IMR-90 (cell line): ENCODE measurements at regions not wholly inside any gene's neighbourhood (a gene's known extent, or its start where the extent isn't known, plus 50 kb on each side); places are given as distances from the start of the nearest gene placed in this dataset.
A peak's percentile ranks its signal among the peaks of the same experiment; 100 is the strongest.

ENCODE experiments used
- ATAC-seq: fragments of 200-7000 bp; cut with Tn5 transposase; 2 replicates; pipeline ENCODE4 v1.9.1; 2020; ENCODE audit warnings: low read depth, mild to moderate bottlenecking, moderate library complexity
- BruUV-seq: library from RNA; stranded (reverse); fragments of 400-500 nt; replicated peaks from 2 replicates; lab custom pipeline; 2021; lab: Mats Ljungman, UMichigan
- CTCF ChIA-PET: fragments of 300-600 bp; formaldehyde crosslinking; extraction: SDS; loops from one replicate; lab custom pipeline; 2021; ENCODE audit warnings: antibody characterized with exemption; lab: Yijun Ruan, JAX
- POLR2A ChIA-PET: fragments of 300-600 bp; sonication (Branson Sonifier 250); formaldehyde crosslinking; loops from one replicate; lab custom pipeline; 2022; ENCODE audit warnings: antibody characterized with exemption; ENCODE audit not compliant: unreplicated experiment; lab: Charles Lee
- DNase-seq: peaks from one replicate; pipeline ENCODE4 v3.0.0; 2013
- H2AFZ ChIP-seq: replicated peaks from 2 replicates; pipeline ENCODE3; 2013; ENCODE audit warnings: low read length, mild to moderate bottlenecking; ENCODE audit not compliant: poor library complexity
- H2AK5ac ChIP-seq: 2 replicates; pipeline ENCODE4 v1.6.1; 2013; ENCODE audit warnings: low read depth, low read length, inconsistent platforms
- H2AK9ac ChIP-seq: replicated peaks from 2 replicates; pipeline ENCODE3; 2013; ENCODE audit warnings: mild to moderate bottlenecking, low read depth, low read length, moderate library complexity; ENCODE audit not compliant: poor library complexity
- H2BK120ac ChIP-seq: 2 replicates; pipeline ENCODE4 v1.6.1; 2013; ENCODE audit warnings: low read depth, low read length, inconsistent platforms
- H2BK15ac ChIP-seq: 3 replicates; pipeline ENCODE4 v1.6.1; 2013; ENCODE audit warnings: low read depth, low read length, inconsistent platforms
- H2BK20ac ChIP-seq: 2 replicates; pipeline ENCODE4 v1.6.1; 2013; ENCODE audit warnings: low read depth, mild to moderate bottlenecking, inconsistent platforms, low read length, moderate library complexity
- H2BK5ac ChIP-seq: 2 replicates; pipeline ENCODE4 v1.6.1; 2013; ENCODE audit warnings: mild to moderate bottlenecking, low read depth, low read length, inconsistent platforms; ENCODE audit not compliant: poor library complexity, severe bottlenecking
- H3K14ac ChIP-seq: replicated peaks from 2 replicates; pipeline ENCODE4 v1.6.1; 2013; ENCODE audit warnings: low read depth, low read length, inconsistent platforms
- H3K18ac ChIP-seq: 2 replicates; pipeline ENCODE4 v1.6.1; 2013; ENCODE audit warnings: low read depth, low read length, control low read depth
- H3K23ac ChIP-seq: 2 replicates; pipeline ENCODE4 v1.6.1; 2013; ENCODE audit warnings: low read depth, low read length, inconsistent platforms
- H3K27ac ChIP-seq: 2 replicates; pipeline ENCODE4 v1.5.1; 2013; ENCODE audit warnings: mild to moderate bottlenecking, control low read depth, low read length; ENCODE audit not compliant: insufficient read depth
- H3K27me3 ChIP-seq: 2 replicates; pipeline ENCODE4 v1.6.1; 2013; ENCODE audit warnings: low read length; ENCODE audit not compliant: control insufficient read depth, insufficient read depth
- H3K36me3 ChIP-seq: 2 replicates; pipeline ENCODE4 v1.6.1; 2013; ENCODE audit warnings: low read length, mixed read lengths; ENCODE audit not compliant: control insufficient read depth, insufficient read depth
- H3K4ac ChIP-seq: 2 replicates; pipeline ENCODE4 v1.6.1; 2013; ENCODE audit warnings: low read depth, low read length, inconsistent platforms
- H3K4me1 ChIP-seq: 2 replicates; pipeline ENCODE4 v1.6.1; 2013; ENCODE audit warnings: low read length, mixed read lengths; ENCODE audit not compliant: control insufficient read depth, insufficient read depth
- H3K4me2 ChIP-seq: 2 replicates; pipeline ENCODE4 v1.6.1; 2013; ENCODE audit warnings: low read depth, mild to moderate bottlenecking, control low read depth, low read length, moderate library complexity
- H3K4me3 ChIP-seq: 2 replicates; pipeline ENCODE4 v1.5.1; 2013; ENCODE audit warnings: low read depth, mild to moderate bottlenecking, control low read depth, low read length, moderate library complexity; ENCODE audit not compliant: insufficient read depth
- H3K56ac ChIP-seq: 2 replicates; pipeline ENCODE4 v1.6.1; 2013; ENCODE audit warnings: low read length, inconsistent platforms; ENCODE audit not compliant: insufficient read depth; ENCODE audit errors: extremely low read depth
- H3K79me1 ChIP-seq, 2 experiments: 2 replicates each; pipeline ENCODE4 v1.6.1; 2013; ENCODE audit warnings: low read length in 2 of 2, inconsistent platforms in 1 of 2, low read depth in 1 of 2
- H3K9ac ChIP-seq: 2 replicates; pipeline ENCODE4 v1.6.1; 2013; ENCODE audit warnings: low read depth, low read length, control low read depth
- H3K9me1 ChIP-seq: 2 replicates; pipeline ENCODE4 v1.6.1; 2013; ENCODE audit warnings: low read length, inconsistent platforms; ENCODE audit not compliant: insufficient read depth
- H3K9me3 ChIP-seq: 2 replicates; pipeline ENCODE4 v1.6.1; 2013; ENCODE audit warnings: low read length; ENCODE audit not compliant: control insufficient read depth, insufficient read depth
- H4K20me1 ChIP-seq: 2 replicates; pipeline ENCODE4 v1.6.1; 2013; ENCODE audit warnings: low read length, inconsistent platforms; ENCODE audit not compliant: insufficient read depth
- H4K5ac ChIP-seq: 2 replicates; pipeline ENCODE4 v1.6.1; 2013; ENCODE audit warnings: mild to moderate bottlenecking, low read depth, low read length, control low read depth
- H4K8ac ChIP-seq, 2 experiments: 2 replicates each; pipeline ENCODE4 v1.6.1; 2013; ENCODE audit warnings: low read depth in 2 of 2, low read length in 2 of 2, control low read depth in 1 of 2, inconsistent platforms in 1 of 2
- H4K91ac ChIP-seq: 2 replicates; pipeline ENCODE4 v1.6.1; 2013; ENCODE audit warnings: low read depth, low read length, inconsistent platforms; ENCODE audit not compliant: insufficient read depth
- CEBPB ChIP-seq: IDR thresholded peaks from 2 replicates; pipeline ENCODE4 v1.6.1; 2012; ENCODE audit warnings: low read depth, low read length, improper control_type of control experiment
- CHD1 ChIP-seq: IDR thresholded peaks from 2 replicates; pipeline ENCODE4 v1.6.1; 2012; ENCODE audit warnings: low read depth, low read length, improper control_type of control experiment
- CTCF ChIP-seq: conservative IDR thresholded peaks from 2 replicates; pipeline ENCODE4 v1.5.1; 2012; ENCODE audit warnings: mild to moderate bottlenecking, low read depth, low read length, improper control_type of control experiment
- FOS ChIP-seq: fragments of 150-350 bp; IDR thresholded peaks from 2 replicates; pipeline ENCODE4 v1.6.1; 2016; ENCODE audit warnings: low read depth, low read length
- MAFK ChIP-seq: IDR thresholded peaks from 2 replicates; pipeline ENCODE4 v1.6.1; 2012; ENCODE audit warnings: low read depth, low read length, improper control_type of control experiment
- MAZ ChIP-seq: IDR thresholded peaks from 2 replicates; pipeline ENCODE4 v1.6.1; 2012; ENCODE audit warnings: low read depth, mild to moderate bottlenecking, low read length, improper control_type of control experiment, moderate library complexity, borderline replicate concordance
- MXI1 ChIP-seq: IDR thresholded peaks from 2 replicates; pipeline ENCODE4 v1.6.1; 2012; ENCODE audit warnings: low read depth, mild to moderate bottlenecking, low read length, moderate library complexity, borderline replicate concordance
- NFE2L2 ChIP-seq: fragments of 150-350 bp; IDR thresholded peaks from 2 replicates; pipeline ENCODE4 v1.6.1; 2016; ENCODE audit warnings: low read depth, mild to moderate bottlenecking, low read length
- POLR2A ChIP-seq: IDR thresholded peaks from 2 replicates; pipeline ENCODE4 v1.6.1; 2012; ENCODE audit warnings: mild to moderate bottlenecking, low read depth, low read length
- RAD21 ChIP-seq: IDR thresholded peaks from 2 replicates; pipeline ENCODE4 v1.6.1; 2012; ENCODE audit warnings: low read length, improper control_type of control experiment
- RCOR1 ChIP-seq: IDR thresholded peaks from 2 replicates; pipeline ENCODE4 v1.6.1; 2012; ENCODE audit warnings: mild to moderate bottlenecking, low read length, improper control_type of control experiment; ENCODE audit not compliant: insufficient replicate concordance
- RFX5 ChIP-seq: IDR thresholded peaks from 2 replicates; pipeline ENCODE4 v1.8.0; 2012; ENCODE audit warnings: low read depth, mild to moderate bottlenecking, low read length, moderate library complexity
- WGBS, 2 experiments: methylation state at CpG; one replicate each; pipeline versions ENCODE4 v1.1.5 to v1.1.7; 2013; ENCODE audit warnings: missing lambda C conversion rate in 2 of 2; ENCODE audit not compliant: insufficient read length in 1 of 2; ENCODE audit errors: extremely low coverage in 2 of 2; 5-methylcytosine and 5-hydroxymethylcytosine counted together
- dilution Hi-C: fragments of 300-500 bp; cut with HindIII; formaldehyde crosslinking; loops from one replicate; pipeline ENCODE4 v1.14.3; 2018; ENCODE audit warnings: low sequenced_read_pairs; ENCODE audit not compliant: unreplicated experiment
- in situ Hi-C: fragments of 300-500 bp; cut with MboI; formaldehyde crosslinking; loops from 3 replicates; pipeline ENCODE4 v1.14.3; 2019; ENCODE audit warnings: low sequenced_read_pairs, inconsistent platforms, mixed read lengths
- intact Hi-C: fragments of 100-400 bp; cut with micrococcal nuclease; formaldehyde crosslinking; loops from 2 replicates; pipeline ENCODE4 v1.10.0; 2022
- TF ChIP-seq, protein P1 (sequence below): fragments of 150-350 bp; IDR thresholded peaks from 2 replicates; pipeline ENCODE4 v1.6.1; 2016; ENCODE audit warnings: low read depth, mild to moderate bottlenecking, low read length, moderate library complexity, borderline replicate concordance
- TF ChIP-seq, protein P2 (sequence below): fragments of 150-350 bp; IDR thresholded peaks from 2 replicates; pipeline ENCODE4 v1.6.1; 2017; ENCODE audit warnings: mild to moderate bottlenecking, antibody characterized with exemption, low read length, low read depth

GRCh38 chr1:224510880-224511645, 76.5 kb upstream of the WDR26 start:
- ATAC-seq (peak; percentile 77), DNase-seq (peak; percentile 73)
- peak overlapping the region; percentile 93 for H2AK5ac ChIP-seq
- H3K4me3 ChIP-seq: no peak overlapping the region
- intact Hi-C loops: no loop called here
- peak overlapping the region; percentile 87 for H2BK5ac ChIP-seq
- 0 out of 4 replicates have a peak, but pooled peaks cover 0 to 4% of the 10 kb centered on the region in 2 experiments for H3K79me1 ChIP-seq
- ChIA-PET POLR2A (no interaction called here), CTCF (interaction anchor here (4.6 kb wide), 1 partner anchor 342 kb away, joined by 41 read pairs; no protein-coding TSS in a partner anchor)
- dilution Hi-C loops: loop anchor here (10.0 kb wide), 1 partner anchor 74 kb away; no protein-coding TSS in a partner anchor
- H4K20me1 ChIP-seq: no peaks in the 10 kb centered on the region
- no CpG with 5 or more reads among the region's 4 CpGs for WGBS, 2 experiments
- peak overlapping the region; percentile 96 for H2BK120ac ChIP-seq
- H4K91ac ChIP-seq: peak overlapping the region; percentile 94
- peak overlapping the region; percentile 97 for H3K14ac ChIP-seq
- H3K4me1 ChIP-seq: peaks cover 19% of the 10 kb centered on the region
- H3K56ac ChIP-seq: peak overlapping the region; percentile 76; the same call in 1 of the 2 replicates
- peak overlapping the region; percentile 97 for H3K4ac ChIP-seq
- peak overlapping the region; percentile 83 for H4K5ac ChIP-seq
- peak overlapping the region; percentile 95 for H2BK20ac ChIP-seq
- H2AK9ac ChIP-seq: peak overlapping the region; percentile 18
- no peaks in the 10 kb centered on the region for H3K9me3 ChIP-seq
- H2AFZ ChIP-seq: peak overlapping the region; percentile 87
- H3K36me3 ChIP-seq: no peaks in the 10 kb centered on the region
- in situ Hi-C loops: loop anchor here (5.0 kb wide), 2 partner anchors 341 to 416 kb away; partner anchors contain the start of gene DNAH14
- peak overlapping the region; percentile 83 for H3K27ac ChIP-seq
- H3K23ac ChIP-seq: peak overlapping the region; percentile 90
- peaks cover 10% of the 10 kb centered on the region for H3K9me1 ChIP-seq
- peak overlapping the region; percentile 94; the same call in 2 of the 3 replicates for H2BK15ac ChIP-seq
- H4K8ac ChIP-seq: peak overlapping the region; percentile 76 to 84
- H3K9ac ChIP-seq: peak overlapping the region; percentile 22
- BruUV-seq: no TSS peak
- no peaks in the 10 kb centered on the region for H3K27me3 ChIP-seq
- H3K4me2 ChIP-seq: peak overlapping the region; percentile 64
- peak overlapping the region; percentile 85 for H3K18ac ChIP-seq
- TF ChIP-seq CHD1 (no peak), RFX5 (no peak), NFE2L2 (no peak), MAZ (no peak), MAFK (no peak), RCOR1 (no peak), FOS (no peak), RAD21 (no peak), CTCF (no peak), CEBPB (no peak), MXI1 (no peak), POLR2A (no peak)
- TF ChIP-seq, protein P1, sequence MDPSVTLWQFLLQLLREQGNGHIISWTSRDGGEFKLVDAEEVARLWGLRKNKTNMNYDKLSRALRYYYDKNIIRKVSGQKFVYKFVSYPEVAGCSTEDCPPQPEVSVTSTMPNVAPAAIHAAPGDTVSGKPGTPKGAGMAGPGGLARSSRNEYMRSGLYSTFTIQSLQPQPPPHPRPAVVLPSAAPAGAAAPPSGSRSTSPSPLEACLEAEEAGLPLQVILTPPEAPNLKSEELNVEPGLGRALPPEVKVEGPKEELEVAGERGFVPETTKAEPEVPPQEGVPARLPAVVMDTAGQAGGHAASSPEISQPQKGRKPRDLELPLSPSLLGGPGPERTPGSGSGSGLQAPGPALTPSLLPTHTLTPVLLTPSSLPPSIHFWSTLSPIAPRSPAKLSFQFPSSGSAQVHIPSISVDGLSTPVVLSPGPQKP: no peak
- TF ChIP-seq, protein P2, sequence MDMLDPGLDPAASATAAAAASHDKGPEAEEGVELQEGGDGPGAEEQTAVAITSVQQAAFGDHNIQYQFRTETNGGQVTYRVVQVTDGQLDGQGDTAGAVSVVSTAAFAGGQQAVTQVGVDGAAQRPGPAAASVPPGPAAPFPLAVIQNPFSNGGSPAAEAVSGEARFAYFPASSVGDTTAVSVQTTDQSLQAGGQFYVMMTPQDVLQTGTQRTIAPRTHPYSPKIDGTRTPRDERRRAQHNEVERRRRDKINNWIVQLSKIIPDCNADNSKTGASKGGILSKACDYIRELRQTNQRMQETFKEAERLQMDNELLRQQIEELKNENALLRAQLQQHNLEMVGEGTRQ: no peak
